GM23338 (cell line): ENCODE measurements at regions not wholly inside any gene's neighbourhood (a gene's known extent, or its start where the extent isn't known, plus 50 kb on each side); places are given as distances from the start of the nearest gene placed in this dataset.

ENCODE experiments used
- ATAC-seq: fragments of 200-7000 bp; cut with Tn5 transposase; 3 replicates; pipeline ENCODE4 v1.9.1; 2020
- DNase-seq: peaks from one replicate; pipeline ENCODE4 v3.0.0-alpha.2; 2015; ENCODE audit warnings: low spot score
- H2AFZ ChIP-seq: fragments of 200-600 bp; sonication (generic); 2 replicates; pipeline ENCODE4 v1.8.0; 2016; ENCODE audit warnings: antibody characterized with exemption, mild to moderate bottlenecking, moderate library complexity
- H3F3A ChIP-seq: fragments of 200-600 bp; sonication (generic); replicated peaks from 2 replicates; pipeline ENCODE4 v1.8.0; 2017; ENCODE audit warnings: antibody characterized with exemption, mixed run types, low read depth
- H3K27ac ChIP-seq: fragments of 200-600 bp; sonication (generic); 2 replicates; pipeline ENCODE4 v1.6.1; 2016; ENCODE audit warnings: low read depth
- H3K27me3 ChIP-seq: fragments of 200-600 bp; sonication (generic); 2 replicates; pipeline ENCODE4 v1.8.0; 2016; ENCODE audit warnings: mild to moderate bottlenecking, mixed run types, moderate library complexity; ENCODE audit not compliant: insufficient read depth
- H3K36me3 ChIP-seq: fragments of 200-600 bp; sonication (generic); 2 replicates; pipeline ENCODE4 v1.8.0; 2016; ENCODE audit warnings: mild to moderate bottlenecking; ENCODE audit not compliant: insufficient read depth
- H3K4me1 ChIP-seq: fragments of 200-600 bp; sonication (generic); 2 replicates; pipeline ENCODE4 v1.8.0; 2016; ENCODE audit warnings: mild to moderate bottlenecking, moderate library complexity; ENCODE audit not compliant: insufficient read depth
- H3K4me2 ChIP-seq: fragments of 200-600 bp; sonication (generic); 2 replicates; pipeline ENCODE4 v1.7.1; 2017; ENCODE audit warnings: mixed run types
- H3K4me3 ChIP-seq: fragments of 200-600 bp; sonication (generic); 2 replicates; pipeline ENCODE4 v1.6.1; 2016; ENCODE audit warnings: mixed run types
- H3K79me2 ChIP-seq: fragments of 200-600 bp; sonication (generic); replicated peaks from 2 replicates; pipeline ENCODE4 v1.8.0; 2017; ENCODE audit warnings: mild to moderate bottlenecking; ENCODE audit not compliant: insufficient read depth
- H3K9me2 ChIP-seq: fragments of 200-600 bp; sonication (generic); 2 replicates; pipeline ENCODE4 v1.8.0; 2017; ENCODE audit not compliant: insufficient read depth
- H4K20me1 ChIP-seq: fragments of 200-600 bp; sonication (generic); replicated peaks from 2 replicates; pipeline ENCODE4 v1.8.0; 2017; ENCODE audit warnings: mild to moderate bottlenecking; ENCODE audit not compliant: insufficient read depth
- H3K27ac Mint-ChIP-seq: 2 replicates; pipeline ENCODE4 v1.8.0; 2020; ENCODE audit warnings: inconsistent platforms, mild to moderate bottlenecking, moderate library complexity, mixed read lengths
- H3K27me3 Mint-ChIP-seq: 3 replicates; pipeline ENCODE4 v1.8.0; 2022; ENCODE audit warnings: low read depth, mild to moderate bottlenecking, moderate library complexity, mixed read lengths, inconsistent platforms; ENCODE audit not compliant: insufficient read depth, poor library complexity
- H3K36me3 Mint-ChIP-seq: 3 replicates; pipeline ENCODE4 v1.8.0; 2021; ENCODE audit warnings: low read depth, mild to moderate bottlenecking, inconsistent platforms, moderate library complexity, mixed read lengths
- H3K4me1 Mint-ChIP-seq: 3 replicates; pipeline ENCODE4 v1.8.0; 2020; ENCODE audit warnings: mild to moderate bottlenecking, inconsistent platforms, mixed read lengths
- H3K4me3 Mint-ChIP-seq: 3 replicates; pipeline ENCODE4 v1.8.0; 2021; ENCODE audit warnings: moderate library complexity, mild to moderate bottlenecking, inconsistent platforms, mixed read lengths
- H3K9me3 Mint-ChIP-seq: 3 replicates; pipeline ENCODE4 v1.8.0; 2020; ENCODE audit warnings: moderate library complexity, mild to moderate bottlenecking, inconsistent platforms, mixed read lengths
- CREB1 ChIP-seq: fragments of 250-450 bp; sonication (Bioruptor Pico); IDR thresholded peaks from 2 replicates; pipeline ENCODE4 v1.5.0; 2020; ENCODE audit warnings: low read depth, mild to moderate bottlenecking, moderate library complexity
- EZH2 ChIP-seq: fragments of 200-600 bp; sonication (generic); IDR thresholded peaks from one replicate; pipeline ENCODE4 v1.8.0; 2017; ENCODE audit warnings: antibody characterized with exemption, mild to moderate bottlenecking, low read depth; ENCODE audit not compliant: unreplicated experiment
- JUNB ChIP-seq: IDR thresholded peaks from one replicate; pipeline ENCODE4 v1.6.1; 2016; ENCODE audit warnings: antibody characterized with exemption; ENCODE audit not compliant: unreplicated experiment
- POLR2AphosphoS5 ChIP-seq: IDR thresholded peaks from 2 replicates; pipeline ENCODE4 v1.6.1; 2016; ENCODE audit warnings: antibody characterized with exemption, low read depth
- STAT1 ChIP-seq: IDR thresholded peaks from one replicate; pipeline ENCODE4 v1.6.1; 2016; ENCODE audit warnings: antibody characterized with exemption; ENCODE audit not compliant: unreplicated experiment
- ZNF331 ChIP-seq: fragments of 250-450 bp; sonication (Bioruptor Pico); IDR thresholded peaks from 2 replicates; pipeline ENCODE4 v1.5.0; 2020; ENCODE audit warnings: low read depth, mild to moderate bottlenecking, moderate library complexity
- TF ChIP-seq, protein P1 (sequence below): fragments of 250-450 bp; sonication (Bioruptor Pico); IDR thresholded peaks from 2 replicates; pipeline ENCODE4 v1.5.0; 2020; ENCODE audit warnings: mild to moderate bottlenecking, moderate library complexity
- TF ChIP-seq, protein P2 (sequence below): IDR thresholded peaks from 2 replicates; pipeline ENCODE4 v1.6.1; 2016; ENCODE audit warnings: antibody characterized with exemption
- TF ChIP-seq, protein P3 (sequence below), 2 experiments: fragments of 200-600 bp in 1 of 2; sonication (generic) in 1 of 2; conservative IDR thresholded peaks; 2 replicates each; pipeline versions ENCODE4 v1.5.1 to v1.6.1; 2016 to 2017; ENCODE audit warnings: antibody characterized with exemption in 2 of 2, low read depth in 2 of 2, mild to moderate bottlenecking in 2 of 2, moderate library complexity in 1 of 2

DNA sequence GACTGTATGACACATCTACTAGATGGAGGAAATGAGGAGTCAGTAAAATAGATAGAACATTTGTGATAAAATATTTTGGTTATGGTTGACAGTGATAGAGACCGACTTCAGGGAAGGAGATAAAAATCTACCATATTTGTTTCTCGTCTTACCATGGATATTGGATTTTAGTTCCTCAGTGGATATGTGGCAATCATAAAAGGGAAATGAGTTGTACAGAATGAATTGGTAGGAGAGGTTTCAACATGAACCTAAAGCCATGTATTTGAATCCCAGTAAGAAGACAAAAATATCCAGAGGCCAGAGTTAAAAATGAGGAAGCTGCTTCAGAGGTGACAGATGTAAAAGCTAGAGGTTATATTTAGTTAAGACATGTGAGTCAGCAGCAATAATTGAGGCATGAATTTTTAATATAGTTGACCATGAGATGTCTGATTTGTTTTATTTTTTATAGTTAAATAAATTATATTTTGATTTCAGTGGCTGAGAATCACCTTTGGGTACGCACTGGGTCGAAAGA lies 480.4 kb upstream of the TUSC1 start:
- Histone ChIP-seq H3K4me1 (0 out of 2 replicates have a peak, but pooled peaks cover under 1% of the 10 kb centered on the region), H3K4me2 (no peak overlapping the region), H2AFZ (no peak overlapping the region), H3F3A (no peaks in the 10 kb centered on the region), H3K9me2 (no peaks in the 10 kb centered on the region), H3K36me3 (no peaks in the 10 kb centered on the region), H3K27ac (no peak overlapping the region), H3K79me2 (no peaks in the 10 kb centered on the region), H4K20me1 (no peaks in the 10 kb centered on the region), H3K27me3 (no peaks in the 10 kb centered on the region), H3K4me3 (no peak overlapping the region)
- no peak overlapping the region for H3K27ac Mint-ChIP-seq
- ATAC-seq (no peak), DNase-seq (no peak)
- H3K4me3 Mint-ChIP-seq = no peak overlapping the region
- H3K27me3 Mint-ChIP-seq = peaks cover 2% of the 10 kb centered on the region
- no peaks in the 10 kb centered on the region for H3K4me1 Mint-ChIP-seq
- TF ChIP-seq, protein P1, sequence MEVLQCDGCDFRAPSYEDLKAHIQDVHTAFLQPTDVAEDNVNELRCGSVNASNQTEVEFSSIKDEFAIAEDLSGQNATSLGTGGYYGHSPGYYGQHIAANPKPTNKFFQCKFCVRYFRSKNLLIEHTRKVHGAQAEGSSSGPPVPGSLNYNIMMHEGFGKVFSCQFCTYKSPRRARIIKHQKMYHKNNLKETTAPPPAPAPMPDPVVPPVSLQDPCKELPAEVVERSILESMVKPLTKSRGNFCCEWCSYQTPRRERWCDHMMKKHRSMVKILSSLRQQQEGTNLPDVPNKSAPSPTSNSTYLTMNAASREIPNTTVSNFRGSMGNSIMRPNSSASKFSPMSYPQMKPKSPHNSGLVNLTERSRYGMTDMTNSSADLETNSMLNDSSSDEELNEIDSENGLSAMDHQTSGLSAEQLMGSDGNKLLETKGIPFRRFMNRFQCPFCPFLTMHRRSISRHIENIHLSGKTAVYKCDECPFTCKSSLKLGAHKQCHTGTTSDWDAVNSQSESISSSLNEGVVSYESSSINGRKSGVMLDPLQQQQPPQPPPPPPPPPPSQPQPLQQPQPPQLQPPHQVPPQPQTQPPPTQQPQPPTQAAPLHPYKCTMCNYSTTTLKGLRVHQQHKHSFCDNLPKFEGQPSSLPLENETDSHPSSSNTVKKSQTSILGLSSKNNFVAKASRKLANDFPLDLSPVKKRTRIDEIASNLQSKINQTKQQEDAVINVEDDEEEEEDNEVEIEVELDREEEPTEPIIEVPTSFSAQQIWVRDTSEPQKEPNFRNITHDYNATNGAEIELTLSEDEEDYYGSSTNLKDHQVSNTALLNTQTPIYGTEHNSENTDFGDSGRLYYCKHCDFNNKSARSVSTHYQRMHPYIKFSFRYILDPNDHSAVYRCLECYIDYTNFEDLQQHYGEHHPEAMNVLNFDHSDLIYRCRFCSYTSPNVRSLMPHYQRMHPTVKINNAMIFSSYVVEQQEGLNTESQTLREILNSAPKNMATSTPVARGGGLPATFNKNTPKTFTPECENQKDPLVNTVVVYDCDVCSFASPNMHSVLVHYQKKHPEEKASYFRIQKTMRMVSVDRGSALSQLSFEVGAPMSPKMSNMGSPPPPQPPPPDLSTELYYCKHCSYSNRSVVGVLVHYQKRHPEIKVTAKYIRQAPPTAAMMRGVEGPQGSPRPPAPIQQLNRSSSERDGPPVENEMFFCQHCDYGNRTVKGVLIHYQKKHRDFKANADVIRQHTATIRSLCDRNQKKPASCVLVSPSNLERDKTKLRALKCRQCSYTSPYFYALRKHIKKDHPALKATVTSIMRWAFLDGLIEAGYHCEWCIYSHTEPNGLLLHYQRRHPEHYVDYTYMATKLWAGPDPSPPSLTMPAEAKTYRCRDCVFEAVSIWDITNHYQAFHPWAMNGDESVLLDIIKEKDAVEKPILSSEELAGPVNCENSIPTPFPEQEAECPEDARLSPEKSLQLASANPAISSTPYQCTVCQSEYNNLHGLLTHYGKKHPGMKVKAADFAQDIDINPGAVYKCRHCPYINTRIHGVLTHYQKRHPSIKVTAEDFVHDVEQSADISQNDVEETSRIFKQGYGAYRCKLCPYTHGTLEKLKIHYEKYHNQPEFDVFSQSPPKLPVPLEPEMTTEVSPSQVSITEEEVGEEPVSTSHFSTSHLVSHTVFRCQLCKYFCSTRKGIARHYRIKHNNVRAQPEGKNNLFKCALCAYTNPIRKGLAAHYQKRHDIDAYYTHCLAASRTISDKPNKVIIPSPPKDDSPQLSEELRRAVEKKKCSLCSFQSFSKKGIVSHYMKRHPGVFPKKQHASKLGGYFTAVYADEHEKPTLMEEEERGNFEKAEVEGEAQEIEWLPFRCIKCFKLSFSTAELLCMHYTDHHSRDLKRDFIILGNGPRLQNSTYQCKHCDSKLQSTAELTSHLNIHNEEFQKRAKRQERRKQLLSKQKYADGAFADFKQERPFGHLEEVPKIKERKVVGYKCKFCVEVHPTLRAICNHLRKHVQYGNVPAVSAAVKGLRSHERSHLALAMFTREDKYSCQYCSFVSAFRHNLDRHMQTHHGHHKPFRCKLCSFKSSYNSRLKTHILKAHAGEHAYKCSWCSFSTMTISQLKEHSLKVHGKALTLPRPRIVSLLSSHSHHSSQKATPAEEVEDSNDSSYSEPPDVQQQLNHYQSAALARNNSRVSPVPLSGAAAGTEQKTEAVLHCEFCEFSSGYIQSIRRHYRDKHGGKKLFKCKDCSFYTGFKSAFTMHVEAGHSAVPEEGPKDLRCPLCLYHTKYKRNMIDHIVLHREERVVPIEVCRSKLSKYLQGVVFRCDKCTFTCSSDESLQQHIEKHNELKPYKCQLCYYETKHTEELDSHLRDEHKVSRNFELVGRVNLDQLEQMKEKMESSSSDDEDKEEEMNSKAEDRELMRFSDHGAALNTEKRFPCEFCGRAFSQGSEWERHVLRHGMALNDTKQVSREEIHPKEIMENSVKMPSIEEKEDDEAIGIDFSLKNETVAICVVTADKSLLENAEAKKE = no peak
- TF ChIP-seq ZNF331 (no peak), STAT1 (no peak), EZH2 (no peak)
- peaks cover 13% of the 10 kb centered on the region; the same call in 2 of the 3 replicates for H3K36me3 Mint-ChIP-seq
- H3K9me3 Mint-ChIP-seq = 0 out of 3 replicates have a peak, but pooled peaks cover 3% of the 10 kb centered on the region

GRCh38 chr9:26157411-26157810 lies 479.2 kb upstream of the TUSC1 start:
- H3K79me2 ChIP-seq = no peaks in the 10 kb centered on the region
- no peak overlapping the region for H3K27ac ChIP-seq
- H4K20me1 ChIP-seq = no peaks in the 10 kb centered on the region
- no peak overlapping the region for H3K4me3 ChIP-seq
- no peaks in the 10 kb centered on the region for H3F3A ChIP-seq
- H2AFZ ChIP-seq = no peak overlapping the region
- no peaks in the 10 kb centered on the region for H3K27me3 ChIP-seq
- no peak overlapping the region for H3K4me2 ChIP-seq
- H3K27ac Mint-ChIP-seq = no peak overlapping the region
- peaks cover 10% of the 10 kb centered on the region; the same call in 1 of the 2 replicates for H3K4me1 ChIP-seq
- no peaks in the 10 kb centered on the region for H3K36me3 ChIP-seq
- H3K9me2 ChIP-seq = no peaks in the 10 kb centered on the region
- peaks cover 2% of the 10 kb centered on the region for H3K27me3 Mint-ChIP-seq
- peaks cover 13% of the 10 kb centered on the region; the same call in 2 of the 3 replicates for H3K36me3 Mint-ChIP-seq
- 0 out of 3 replicates have a peak, but pooled peaks cover 3% of the 10 kb centered on the region for H3K9me3 Mint-ChIP-seq
- no peak for ATAC-seq
- H3K4me3 Mint-ChIP-seq = no peak overlapping the region
- H3K4me1 Mint-ChIP-seq = peaks cover 10% of the 10 kb centered on the region
- DNase-seq = no peak
- no peak for TF ChIP-seq CREB1 (CRISPR knock-in tag)
- TF ChIP-seq, protein P2, sequence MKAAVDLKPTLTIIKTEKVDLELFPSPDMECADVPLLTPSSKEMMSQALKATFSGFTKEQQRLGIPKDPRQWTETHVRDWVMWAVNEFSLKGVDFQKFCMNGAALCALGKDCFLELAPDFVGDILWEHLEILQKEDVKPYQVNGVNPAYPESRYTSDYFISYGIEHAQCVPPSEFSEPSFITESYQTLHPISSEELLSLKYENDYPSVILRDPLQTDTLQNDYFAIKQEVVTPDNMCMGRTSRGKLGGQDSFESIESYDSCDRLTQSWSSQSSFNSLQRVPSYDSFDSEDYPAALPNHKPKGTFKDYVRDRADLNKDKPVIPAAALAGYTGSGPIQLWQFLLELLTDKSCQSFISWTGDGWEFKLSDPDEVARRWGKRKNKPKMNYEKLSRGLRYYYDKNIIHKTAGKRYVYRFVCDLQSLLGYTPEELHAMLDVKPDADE = no peak
- TF ChIP-seq JUNB = no peak
- no peak for TF ChIP-seq POLR2AphosphoS5
- TF ChIP-seq, protein P3, sequence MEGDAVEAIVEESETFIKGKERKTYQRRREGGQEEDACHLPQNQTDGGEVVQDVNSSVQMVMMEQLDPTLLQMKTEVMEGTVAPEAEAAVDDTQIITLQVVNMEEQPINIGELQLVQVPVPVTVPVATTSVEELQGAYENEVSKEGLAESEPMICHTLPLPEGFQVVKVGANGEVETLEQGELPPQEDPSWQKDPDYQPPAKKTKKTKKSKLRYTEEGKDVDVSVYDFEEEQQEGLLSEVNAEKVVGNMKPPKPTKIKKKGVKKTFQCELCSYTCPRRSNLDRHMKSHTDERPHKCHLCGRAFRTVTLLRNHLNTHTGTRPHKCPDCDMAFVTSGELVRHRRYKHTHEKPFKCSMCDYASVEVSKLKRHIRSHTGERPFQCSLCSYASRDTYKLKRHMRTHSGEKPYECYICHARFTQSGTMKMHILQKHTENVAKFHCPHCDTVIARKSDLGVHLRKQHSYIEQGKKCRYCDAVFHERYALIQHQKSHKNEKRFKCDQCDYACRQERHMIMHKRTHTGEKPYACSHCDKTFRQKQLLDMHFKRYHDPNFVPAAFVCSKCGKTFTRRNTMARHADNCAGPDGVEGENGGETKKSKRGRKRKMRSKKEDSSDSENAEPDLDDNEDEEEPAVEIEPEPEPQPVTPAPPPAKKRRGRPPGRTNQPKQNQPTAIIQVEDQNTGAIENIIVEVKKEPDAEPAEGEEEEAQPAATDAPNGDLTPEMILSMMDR (conservative IDR thresholded peaks at IDR 0.05; ENCODE audit: low read depth in 2 of 2) = no peak
